ENCODE measurements at regions not wholly inside any gene's neighbourhood (a gene's known extent, or its start where the extent isn't known, plus 50 kb on each side); places are given as distances from the start of the nearest gene placed in this dataset.
A peak's percentile ranks its signal among the peaks of the same experiment; 100 is the strongest.
"Not testable (repeated sequence)": the region's sequence is repeated elsewhere in the genome, so short reads cannot be mapped to it uniquely, and the experiment has no call there.

DNA sequence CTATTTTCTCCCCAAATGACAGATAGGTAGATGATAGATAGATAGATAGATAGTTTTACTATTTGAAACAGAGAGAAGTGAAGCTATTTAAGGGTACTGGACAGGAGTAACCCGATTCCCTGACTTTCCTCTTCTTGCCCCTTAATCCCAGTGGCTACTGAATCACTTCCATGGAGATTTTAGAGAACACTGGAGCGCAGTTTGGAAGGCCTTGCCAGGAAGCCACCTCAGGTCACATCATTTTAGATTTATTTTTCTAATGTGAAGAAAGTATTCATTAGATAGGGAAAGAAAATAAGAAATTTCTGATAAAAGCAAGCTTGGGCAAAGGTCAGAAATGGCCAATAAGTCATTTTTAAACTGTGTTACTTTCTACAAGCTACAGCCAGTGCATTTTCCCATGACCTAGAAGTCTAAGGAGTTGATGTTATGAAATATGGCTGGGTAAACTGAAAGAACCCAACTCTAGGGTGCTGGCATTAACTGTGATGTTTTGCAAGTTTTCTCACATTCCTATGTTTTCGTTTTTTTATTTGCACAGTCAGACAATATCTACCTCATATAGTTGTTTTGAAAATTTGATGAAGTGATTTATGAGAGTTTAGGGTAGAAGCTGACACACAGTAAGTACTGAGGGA lies 544.7 kb upstream of the PTGER4 start:
- DNase-seq, result no peak

DNA sequence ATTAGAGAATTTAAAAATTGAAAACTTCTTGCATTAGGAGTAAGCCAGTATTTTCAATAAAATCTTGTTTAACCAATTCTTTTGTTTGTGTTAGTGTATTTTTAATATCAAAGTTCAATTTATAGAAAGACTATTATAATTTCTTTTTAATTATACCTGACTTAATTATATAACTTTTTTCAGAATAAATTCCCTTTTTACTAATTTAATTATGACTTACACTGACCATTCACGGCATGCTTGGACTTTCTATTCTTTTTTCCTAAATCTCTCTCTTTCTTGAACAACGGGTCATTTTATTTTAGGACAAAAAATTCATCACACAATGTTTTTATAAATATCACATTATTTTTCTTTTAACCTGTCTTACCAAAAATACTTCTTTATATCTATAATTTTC lies 555.3 kb upstream of the PTGER4 start:
- peak; percentile 17 for DNase-seq

DNA sequence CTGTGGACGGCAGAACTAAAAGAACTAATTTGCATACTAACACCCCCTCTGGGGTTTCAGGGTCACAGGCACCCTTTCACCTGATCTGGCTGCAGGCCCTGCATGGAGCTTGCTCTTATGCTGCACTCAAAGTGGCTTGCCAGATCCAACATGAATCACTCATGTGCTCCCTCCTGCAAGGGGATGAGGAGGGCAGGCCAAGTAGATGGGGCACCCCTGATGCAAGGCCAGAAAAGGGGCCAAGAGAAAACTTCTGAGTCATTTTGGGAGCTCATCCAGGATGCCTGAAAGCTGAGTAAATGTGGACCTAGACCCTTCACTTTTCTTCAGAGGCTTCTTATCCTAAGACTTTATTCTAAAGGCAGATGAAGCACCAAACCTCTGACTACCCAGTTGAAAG lies 558.5 kb upstream of the PTGER4 start:
- no peak for DNase-seq

DNA sequence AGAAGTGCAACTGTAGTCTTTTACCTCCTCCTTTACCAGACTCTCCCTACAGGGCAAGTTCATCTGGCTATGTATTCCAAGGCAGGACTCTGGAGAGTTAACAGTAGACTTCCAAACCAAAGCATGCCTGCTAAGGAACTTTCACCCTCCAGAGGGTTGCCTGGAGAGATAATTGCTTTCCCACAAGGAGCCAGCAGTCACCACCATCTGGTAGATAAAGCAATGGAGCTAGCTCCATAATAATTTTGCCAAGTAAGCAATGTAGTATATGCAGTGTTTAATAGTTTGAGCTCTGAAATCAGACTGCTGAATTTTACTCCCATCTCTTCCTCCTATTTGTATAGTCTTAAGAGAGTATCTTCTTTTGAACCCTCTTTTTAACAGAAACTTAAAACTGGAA lies 566.8 kb upstream of the PTGER4 start:
- DNase-seq, result no peak

DNA sequence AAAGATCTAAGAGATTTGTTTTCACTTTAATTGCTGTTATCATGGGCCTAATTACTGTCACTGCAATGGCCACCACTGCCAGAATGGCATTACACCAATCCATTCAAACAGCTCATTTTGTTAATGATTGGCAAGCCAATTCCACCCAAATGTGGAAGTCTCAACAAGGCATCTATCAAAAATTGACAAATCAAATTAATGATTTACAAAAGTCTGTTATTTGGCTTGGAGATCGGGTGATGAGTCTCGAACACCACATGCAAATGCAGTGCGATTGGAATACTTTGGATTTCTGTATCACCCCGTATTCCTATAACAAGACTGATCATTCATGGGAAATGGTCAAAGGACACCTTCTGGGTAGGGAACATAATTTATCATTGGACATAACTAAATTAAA lies 568.7 kb upstream of the PTGER4 start:
- not testable (repeated sequence) for DNase-seq

DNA sequence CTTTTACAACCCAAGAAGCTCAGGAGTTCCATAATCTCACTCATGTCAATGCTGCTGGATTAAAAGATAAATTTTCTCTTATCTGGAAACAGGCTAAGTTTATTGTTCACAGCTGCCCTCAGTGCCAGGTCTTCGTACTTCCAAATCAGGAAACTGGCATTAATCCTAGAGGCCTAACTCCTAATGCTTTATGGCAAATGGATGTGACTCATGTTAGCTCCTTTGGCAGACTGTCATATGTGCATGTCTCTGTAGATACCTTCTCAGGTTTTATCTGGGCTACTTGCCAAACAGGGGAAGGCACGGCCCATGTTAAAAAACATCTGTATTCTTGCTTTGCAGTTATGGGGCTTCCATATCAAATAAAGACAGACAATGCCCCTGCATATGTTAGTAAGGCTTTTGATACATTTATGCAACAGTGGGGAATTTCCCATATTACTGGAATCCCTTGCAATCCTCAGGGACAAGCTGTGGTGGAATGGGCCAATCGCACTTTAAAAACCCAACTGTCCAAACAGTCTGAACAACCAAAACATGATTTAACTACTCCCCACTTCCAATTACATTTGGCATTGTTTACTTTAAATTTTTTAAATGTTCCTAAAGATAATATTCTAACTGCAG lies 570.8 kb upstream of the PTGER4 start:
- DNase-seq, result peak; percentile 69

DNA sequence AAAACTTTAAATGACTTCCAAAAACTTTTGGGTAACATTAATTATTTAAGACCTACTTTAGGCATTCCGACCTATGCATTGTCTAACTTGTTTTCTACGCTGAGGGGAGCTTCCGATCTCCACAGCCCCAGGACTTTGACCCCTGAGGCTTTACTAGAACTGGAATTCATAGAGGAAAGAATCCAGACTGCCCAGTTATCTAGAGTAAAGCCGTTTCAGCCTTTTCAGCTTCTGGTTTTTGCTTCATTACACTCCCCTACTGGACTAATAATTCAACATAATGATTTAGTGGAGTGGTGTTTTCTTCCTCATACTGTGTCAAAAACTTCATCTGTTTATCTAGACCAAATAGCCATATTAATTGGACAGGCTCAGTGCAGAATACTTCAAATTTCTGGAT lies 571.9 kb upstream of the PTGER4 start:
- DNase-seq, result not testable (repeated sequence)

DNA sequence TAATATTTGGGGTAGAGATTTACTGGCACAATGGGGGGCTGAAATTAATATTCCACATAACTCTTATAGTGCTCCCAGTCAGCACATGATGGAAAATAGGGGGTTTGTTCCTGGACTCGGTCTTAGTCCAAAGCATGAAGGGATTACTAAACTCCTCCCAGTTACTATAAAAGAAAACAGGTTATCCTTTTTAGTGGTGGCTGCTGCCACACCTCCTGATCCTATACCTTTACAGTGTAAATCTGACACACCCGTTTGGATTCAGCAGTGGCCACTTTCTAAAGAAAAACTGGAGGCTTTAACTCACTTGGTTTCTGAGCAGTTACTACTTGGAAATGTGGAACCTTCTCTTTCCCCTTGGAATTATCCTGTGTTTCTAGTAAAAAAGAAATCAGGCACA lies 572.9 kb upstream of the PTGER4 start:
- DNase-seq, result no peak

DNA sequence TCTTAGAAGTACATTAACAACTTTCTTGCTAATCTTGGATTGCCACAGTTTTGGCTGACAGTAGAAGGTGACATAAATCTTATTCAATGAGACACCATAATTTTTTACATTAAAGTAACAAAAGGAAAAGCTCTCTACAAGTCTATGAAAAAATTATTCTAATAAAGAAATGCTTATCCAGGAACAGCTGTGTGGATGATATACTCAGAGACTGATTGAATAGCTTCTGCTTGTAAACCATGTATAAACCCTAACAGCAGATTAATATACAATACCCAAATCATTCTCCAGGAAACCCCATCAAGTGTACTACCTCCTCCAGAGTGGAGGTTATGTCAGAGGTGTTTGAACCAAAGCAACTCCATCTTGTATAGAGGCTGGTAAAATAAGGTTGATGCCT lies 581.4 kb upstream of the PTGER4 start:
- no peak for DNase-seq

DNA sequence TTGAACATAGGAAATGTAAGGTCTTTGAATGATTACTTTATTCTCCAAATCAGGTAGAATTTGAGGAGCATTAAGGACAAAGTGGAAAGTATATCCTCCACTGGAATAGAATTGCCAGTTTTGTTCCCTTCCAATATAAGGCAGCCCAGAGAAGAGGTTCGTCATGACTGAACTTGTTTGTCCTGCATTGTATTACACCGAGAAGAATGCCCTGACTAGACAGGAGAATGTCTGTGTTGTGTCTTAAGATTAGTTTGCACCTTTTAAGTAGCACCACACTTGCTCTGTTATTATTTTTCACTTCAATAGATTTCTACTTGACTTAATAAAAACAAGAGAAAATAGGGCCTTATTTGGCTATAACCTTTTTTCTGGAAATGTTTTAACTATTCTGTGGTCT lies 586.2 kb upstream of the PTGER4 start:
- no peak for DNase-seq

DNA sequence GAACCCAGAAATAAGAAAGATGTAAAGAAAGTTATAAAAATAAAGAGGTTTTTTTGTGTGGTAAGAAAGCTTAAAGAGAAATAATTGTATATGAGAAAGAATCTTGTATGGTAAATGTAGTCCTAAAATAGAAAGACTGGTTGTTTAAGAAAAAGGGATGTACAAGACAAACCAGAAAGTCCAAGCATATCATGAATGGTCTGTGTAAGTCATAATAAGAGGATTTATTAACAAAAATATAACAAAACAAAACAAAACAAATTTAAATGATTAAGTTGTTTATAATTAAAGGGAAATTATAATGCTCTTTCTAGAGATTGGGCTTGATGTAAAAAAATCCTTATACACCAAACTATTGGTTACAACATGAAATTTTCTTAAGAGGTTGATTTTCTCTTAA lies 590.4 kb upstream of the PTGER4 start:
- DNase-seq, result peak; percentile 15

DNA sequence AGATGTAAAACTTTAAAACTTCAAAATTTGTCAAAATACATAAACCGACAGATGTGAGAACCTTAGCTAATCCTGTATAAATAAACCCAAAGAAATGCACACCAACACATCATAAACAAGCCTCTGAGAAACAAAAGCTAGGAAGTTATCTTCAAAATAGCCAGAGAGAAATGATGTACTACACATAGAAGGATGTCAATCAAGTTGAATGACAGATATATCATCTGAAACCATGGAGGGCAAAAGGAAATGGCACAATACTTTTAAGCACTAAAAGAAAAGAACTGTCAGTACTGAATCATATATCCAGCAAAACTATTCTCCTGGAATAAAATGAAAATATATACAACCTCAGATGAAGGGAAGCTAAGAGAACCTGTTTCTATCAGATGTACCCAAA lies 595.1 kb upstream of the PTGER4 start:
- DNase-seq, result no peak

DNA sequence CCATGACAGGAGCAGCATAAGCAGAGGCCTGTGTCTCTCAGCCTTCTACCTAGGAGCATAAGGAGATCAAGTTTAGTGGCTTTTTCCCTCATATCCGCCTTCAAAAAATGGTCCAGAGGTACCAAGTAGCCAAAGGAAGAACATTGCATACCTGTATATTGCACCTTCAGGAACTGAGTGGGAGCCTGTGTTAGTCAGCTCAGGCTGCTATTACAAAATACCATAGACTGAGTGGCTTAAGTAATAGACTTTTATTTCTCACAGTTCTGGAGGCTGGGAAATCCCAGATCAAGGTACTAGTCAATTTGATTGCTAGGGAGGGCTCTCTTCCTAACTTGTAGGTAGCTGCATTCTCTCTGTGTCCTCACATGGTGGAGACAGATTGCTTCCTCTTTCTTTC lies 597.4 kb upstream of the PTGER4 start:
- no peak for DNase-seq

DNA sequence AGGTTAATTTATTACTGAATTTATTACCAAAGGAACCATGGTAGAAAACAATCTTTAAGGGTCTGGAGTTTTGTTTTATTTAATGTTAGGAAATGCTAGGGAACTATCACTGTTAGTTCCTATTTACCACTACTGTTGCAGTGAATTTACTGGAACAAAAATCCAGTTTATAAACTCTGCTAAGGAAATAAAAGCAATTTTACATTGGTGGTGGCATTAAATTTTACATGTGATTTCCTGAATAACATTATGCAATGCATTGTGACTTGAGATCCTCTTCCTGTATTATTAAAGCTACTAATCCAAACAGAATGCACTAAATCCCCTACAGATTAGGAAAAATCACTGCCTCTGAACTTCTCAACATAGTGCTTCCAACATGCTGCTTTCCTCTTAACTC lies 599.5 kb upstream of the PTGER4 start:
- peak; percentile 20 for DNase-seq

DNA sequence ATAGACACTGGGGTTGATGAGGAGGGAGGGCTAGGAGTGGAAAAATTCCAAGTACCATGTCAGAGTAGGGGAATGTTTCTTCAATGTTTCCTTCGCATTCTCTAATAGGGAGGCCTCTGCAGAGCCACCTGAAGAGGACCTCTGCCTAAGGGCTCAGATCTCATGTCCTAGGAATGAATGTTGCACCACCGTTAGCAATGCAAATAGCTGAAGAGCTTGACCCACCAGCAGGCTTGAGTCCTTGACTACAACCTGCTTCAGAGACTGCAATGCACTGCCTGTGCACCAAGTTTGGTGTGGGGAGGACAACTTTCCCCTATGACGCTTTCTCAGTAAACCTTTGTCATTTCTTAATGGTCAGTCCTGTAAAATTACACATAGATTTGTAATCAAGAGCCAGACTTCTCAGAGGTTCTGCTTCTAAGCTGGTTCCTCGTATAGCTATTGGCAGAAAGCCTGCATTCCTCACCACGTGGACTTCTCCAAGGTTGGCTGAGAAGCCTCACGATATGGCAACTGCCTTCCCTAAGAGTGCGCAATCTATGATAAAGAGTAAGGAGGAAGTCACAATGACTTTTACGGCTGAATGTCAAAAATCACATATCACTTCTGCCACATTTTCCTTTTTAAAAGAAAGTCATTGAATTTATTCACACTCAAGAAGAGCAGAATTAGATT lies 600.7 kb upstream of the PTGER4 start:
- no peak for DNase-seq

DNA sequence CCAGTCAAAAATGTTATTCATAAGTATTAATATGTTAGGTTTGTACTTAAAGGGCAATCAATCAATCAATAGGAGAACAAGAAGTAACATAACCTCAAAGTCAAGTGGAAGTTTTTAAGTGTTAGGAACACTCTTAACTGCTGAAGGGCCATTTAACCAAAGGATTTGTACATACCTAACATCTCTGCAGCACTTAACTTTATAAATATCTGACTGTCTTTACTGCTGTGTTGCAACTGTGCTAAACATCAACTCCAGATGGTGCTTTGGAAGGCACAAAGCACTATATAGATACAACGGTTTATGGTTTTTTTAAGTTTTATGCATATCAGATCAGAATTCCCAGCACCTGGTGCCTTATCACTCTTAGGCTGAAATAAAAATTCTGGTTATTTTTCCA lies 604.9 kb upstream of the PTGER4 start:
- no peak for DNase-seq

DNA sequence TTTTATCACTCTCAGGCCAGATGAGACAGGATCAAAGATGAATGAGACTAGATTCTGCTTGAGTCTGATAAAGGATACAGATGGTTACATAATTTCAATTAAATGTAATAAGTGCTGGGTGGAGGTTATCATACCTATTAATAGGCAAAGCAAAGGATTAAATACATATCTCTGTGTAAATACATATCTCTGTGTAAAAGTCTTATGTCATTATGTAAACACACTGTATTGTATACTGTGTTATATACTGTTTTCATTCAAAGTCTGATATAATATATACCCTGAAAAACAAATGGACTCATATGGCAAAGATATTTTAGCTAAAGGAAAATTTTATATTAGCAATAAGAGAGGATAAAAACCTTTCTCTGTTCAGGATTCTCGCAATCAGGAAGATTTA lies 605.8 kb upstream of the PTGER4 start:
- no peak for DNase-seq

DNA sequence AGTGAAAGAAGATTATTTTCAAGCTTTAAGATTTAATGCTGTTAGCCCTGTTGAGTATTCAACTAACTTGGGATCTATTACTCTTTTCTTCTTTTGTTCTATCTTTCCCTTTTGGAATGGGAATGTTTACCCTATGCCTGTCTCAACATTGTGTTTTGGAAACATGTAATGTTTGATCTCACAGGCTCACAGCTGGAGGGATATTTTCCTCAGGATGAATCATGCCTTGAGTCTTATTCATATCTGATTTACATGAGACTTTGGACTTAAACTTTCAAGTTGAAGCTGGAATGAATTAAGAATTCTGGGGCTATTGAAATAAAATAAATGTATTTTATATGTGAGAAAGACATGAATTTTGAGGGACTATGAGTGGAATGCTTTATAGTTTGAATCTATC lies 607.8 kb upstream of the PTGER4 start:
- DNase-seq, result peak; percentile 32

DNA sequence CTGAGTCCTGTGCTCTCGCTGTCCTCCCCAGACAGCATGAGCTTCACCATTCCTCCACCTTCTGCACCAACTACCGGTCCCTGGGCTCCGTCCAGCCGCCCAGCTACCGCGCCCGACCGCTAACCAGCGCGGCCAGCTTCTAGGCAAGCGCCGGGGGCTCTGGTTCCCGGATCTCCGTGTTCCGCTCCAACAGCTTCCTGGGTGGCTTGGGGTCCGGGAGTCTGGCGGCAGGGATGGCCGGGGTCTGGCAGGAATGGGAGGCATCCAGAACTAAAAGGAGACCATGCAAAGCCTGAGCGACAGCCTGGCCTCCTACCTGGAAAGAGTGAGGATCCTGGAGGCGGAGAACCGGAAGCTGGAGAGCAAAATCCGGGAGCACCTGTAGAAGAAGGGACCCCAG lies 613.1 kb upstream of the PTGER4 start:
- no peak for DNase-seq

DNA sequence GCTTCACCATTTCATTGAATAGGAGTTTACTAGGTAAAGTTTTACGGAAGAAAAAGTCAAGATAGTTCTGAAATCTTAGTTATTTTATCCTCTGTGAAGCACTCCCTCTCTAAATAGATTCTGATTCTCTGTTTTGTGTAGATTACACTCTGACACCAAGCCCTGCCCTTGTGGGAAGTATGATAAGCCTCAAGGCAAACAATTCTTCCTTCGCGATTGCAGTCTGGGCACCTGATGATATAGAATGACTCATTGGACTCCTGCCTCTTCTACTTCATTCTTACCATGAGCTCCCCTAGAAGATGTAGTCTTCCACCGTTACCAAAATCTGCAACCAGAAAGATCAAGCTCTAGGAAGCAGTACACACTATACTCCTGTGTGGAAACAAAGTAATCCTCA lies 626.9 kb upstream of the PTGER4 start:
- DNase-seq, result peak; percentile 62

DNA sequence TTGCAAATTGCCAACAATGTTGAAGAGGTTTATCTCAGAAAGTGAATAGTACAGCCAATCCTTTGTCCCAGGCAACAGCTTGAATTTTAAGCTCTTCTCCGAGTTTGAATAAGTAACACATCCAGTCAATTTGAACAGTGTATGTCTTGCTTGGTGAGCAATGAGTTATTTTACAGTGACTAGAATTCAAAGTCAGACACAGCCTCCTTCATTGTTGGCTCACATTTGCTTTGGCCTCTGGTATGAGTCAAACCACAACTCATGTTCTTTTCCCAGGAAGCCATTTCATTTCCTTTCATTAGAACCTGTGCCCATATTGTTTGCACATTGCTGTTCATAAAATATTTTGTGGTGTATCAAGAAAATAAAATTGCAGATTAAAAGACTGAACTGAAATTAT lies 622.0 kb upstream of the DAB2 start:
- peak; percentile 83 for DNase-seq

DNA sequence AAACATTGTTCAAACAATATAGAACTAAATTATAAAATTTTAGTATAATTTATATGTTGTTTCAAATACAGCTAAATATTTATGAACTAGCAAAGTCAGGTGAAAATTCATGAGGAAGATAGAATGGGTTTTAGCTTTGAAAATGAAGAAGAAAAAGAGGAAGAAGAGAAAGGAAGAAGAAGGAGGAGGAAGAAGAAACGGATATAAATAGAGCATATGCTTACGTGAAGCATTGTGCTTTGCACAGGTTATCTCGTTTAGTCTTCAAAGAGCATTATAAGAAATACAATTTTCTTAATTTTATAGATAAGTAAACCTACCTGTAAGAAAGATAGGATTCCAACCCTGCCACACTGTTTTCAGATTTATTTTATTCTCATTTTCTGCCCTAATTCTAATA lies 620.6 kb upstream of the DAB2 start:
- DNase-seq, result no peak

DNA sequence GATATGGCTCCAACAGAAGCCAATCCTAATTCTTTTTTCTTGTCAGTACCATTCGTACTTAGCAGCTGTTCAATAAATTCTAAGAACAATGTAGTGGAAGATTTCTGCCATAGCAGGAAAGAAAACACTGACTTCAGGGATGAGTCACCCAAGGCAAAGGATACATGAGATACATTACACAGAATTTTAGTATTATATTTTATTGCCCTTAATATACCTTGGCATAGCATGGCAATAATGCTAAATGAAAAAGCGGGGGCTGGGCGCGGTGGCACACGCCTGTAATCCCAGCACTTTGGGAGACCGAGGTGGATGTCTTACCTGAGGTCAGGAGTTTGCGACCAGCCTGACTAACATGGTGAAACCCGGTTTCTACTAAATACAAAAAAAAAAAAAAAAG lies 619.1 kb upstream of the DAB2 start:
- peak; percentile 16 for DNase-seq

DNA sequence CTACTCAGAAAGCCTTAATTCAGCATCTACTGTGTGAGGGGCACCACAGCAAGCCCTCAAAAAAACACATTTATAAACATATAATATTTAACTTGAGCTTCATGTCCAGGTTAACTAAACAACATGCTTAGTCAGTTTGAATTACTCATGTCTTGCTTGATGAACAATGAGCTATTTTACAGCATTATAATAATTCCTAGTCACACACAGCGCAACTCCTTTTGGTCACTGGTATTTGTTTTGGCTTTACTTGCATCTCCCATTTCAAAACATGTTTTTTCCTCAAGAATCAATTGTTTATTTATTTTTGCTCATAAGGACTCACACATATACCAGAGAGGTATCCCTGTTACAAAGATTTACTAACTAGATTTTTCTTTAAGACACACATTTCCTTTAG lies 616.7 kb upstream of the DAB2 start:
- peak; percentile 46 for DNase-seq

DNA sequence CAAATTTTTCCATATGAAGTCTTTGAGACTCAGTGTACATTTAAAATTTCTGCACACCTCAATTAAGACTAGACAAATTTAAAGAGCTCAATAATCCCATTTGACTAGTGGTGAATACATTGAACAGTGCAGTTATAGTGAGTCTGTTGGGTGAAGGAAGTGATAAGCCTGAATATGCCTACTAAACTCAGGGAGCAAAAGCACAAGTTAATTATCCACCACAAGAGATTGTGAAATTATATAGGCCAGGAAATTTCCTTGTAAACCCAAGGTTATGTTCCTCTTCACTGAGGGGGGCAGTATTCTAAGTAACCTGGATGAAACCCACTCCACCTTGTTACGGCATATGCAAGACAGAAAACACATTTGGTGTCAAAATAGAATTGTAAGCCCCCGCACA lies 612.9 kb upstream of the DAB2 start:
- no peak for DNase-seq
